Mesendoderm (in vitro differentiated cells): ENCODE measurements at regions not wholly inside any gene's neighbourhood (a gene's known extent, or its start where the extent isn't known, plus 50 kb on each side); places are given as distances from the start of the nearest gene placed in this dataset.

Experiments
- DNase-seq: peaks from one replicate; pipeline ENCODE4 v3.0.0; 2013
- H2AK5ac ChIP-seq: 2 replicates; pipeline ENCODE4 v1.6.1; 2013; ENCODE audit warnings: low read length, inconsistent platforms
- H2BK120ac ChIP-seq: 2 replicates; pipeline ENCODE4 v1.6.1; 2013; ENCODE audit warnings: low read depth, mild to moderate bottlenecking, low read length, moderate library complexity, mixed read lengths
- H2BK15ac ChIP-seq: replicated peaks from 2 replicates; pipeline ENCODE4 v1.6.1; 2013; ENCODE audit warnings: low read depth, mild to moderate bottlenecking, moderate library complexity
- H2BK5ac ChIP-seq: 2 replicates; pipeline ENCODE4 v1.6.1; 2013; ENCODE audit warnings: low read length, inconsistent platforms
- H3K18ac ChIP-seq: 2 replicates; pipeline ENCODE4 v1.6.1; 2013; ENCODE audit warnings: mild to moderate bottlenecking, low read length, mixed read lengths
- H3K23ac ChIP-seq: one replicate; pipeline ENCODE4 v1.6.1; 2013; ENCODE audit warnings: low read length
- H3K27ac ChIP-seq: 2 replicates; pipeline ENCODE4 v1.5.1; 2013; ENCODE audit warnings: low read depth, mild to moderate bottlenecking, inconsistent platforms, low read length, moderate library complexity
- H3K27me3 ChIP-seq: 2 replicates; pipeline ENCODE4 v1.6.1; 2013; ENCODE audit warnings: low read length, control low read depth, mild to moderate bottlenecking, inconsistent platforms; ENCODE audit not compliant: insufficient read depth, poor library complexity
- H3K36me3 ChIP-seq: 2 replicates; pipeline ENCODE4 v1.6.1; 2013; ENCODE audit warnings: low read length, inconsistent platforms; ENCODE audit not compliant: control insufficient read depth, insufficient read depth
- H3K4ac ChIP-seq: one replicate; pipeline ENCODE4 v1.6.1; 2013; ENCODE audit warnings: low read depth, mild to moderate bottlenecking, low read length, moderate library complexity
- H3K4me1 ChIP-seq: 2 replicates; pipeline ENCODE4 v1.6.1; 2013; ENCODE audit warnings: low read depth, low read length, inconsistent platforms; ENCODE audit not compliant: control insufficient read depth
- H3K4me2 ChIP-seq: 2 replicates; pipeline ENCODE4 v1.6.1; 2013; ENCODE audit warnings: low read length
- H3K4me3 ChIP-seq: 2 replicates; pipeline ENCODE4 v1.5.1; 2013; ENCODE audit warnings: mild to moderate bottlenecking, low read length
- H3K56ac ChIP-seq: one replicate; pipeline ENCODE4 v1.6.1; 2013; ENCODE audit warnings: low read length
- H3K79me1 ChIP-seq: 2 replicates; pipeline ENCODE4 v1.6.1; 2013; ENCODE audit warnings: low read length, inconsistent platforms
- H3K79me2 ChIP-seq: 2 replicates; pipeline ENCODE4 v1.6.1; 2013; ENCODE audit warnings: mild to moderate bottlenecking, low read length; ENCODE audit not compliant: control insufficient read depth, insufficient read depth
- H3K9ac ChIP-seq: 2 replicates; pipeline ENCODE4 v1.6.1; 2013; ENCODE audit warnings: low read length, inconsistent platforms
- H4K5ac ChIP-seq: one replicate; pipeline ENCODE4 v1.6.1; 2013; ENCODE audit warnings: low read length
- H4K8ac ChIP-seq: one replicate; pipeline ENCODE4 v1.6.1; 2013; ENCODE audit warnings: low read depth, mild to moderate bottlenecking, control low read depth, low read length, moderate library complexity
- WGBS: extraction: QIAGEN DNeasy Blood & Tissue Kit; methylation state at CpG from one replicate; pipeline ENCODE4 v1.1.7; 2013; ENCODE audit warnings: low lambda C conversion rate, missing lambda C conversion rate; ENCODE audit not compliant: insufficient coverage; ENCODE audit errors: extremely low coverage; 5-methylcytosine and 5-hydroxymethylcytosine counted together

DNA sequence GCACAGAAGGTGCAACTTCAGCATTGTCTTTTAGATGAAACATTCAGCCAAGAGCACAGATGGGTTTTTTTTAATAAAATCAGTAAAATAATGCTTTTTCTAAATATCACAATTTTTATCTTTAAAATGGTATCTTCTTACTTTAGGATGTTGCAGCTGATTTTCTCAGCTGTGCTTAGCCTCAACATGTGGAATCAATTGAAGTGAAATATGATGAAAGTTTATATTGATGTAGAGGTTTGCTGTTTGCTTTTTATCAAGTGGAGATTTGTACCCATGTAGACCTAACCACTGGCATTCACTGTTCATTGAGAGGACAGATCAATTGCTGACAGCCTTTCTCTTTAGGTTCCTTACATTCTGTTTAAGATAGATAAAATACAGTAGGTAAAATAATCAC is 107.8 kb downstream of the CYB561 start:
- H3K4me3 ChIP-seq: no peak overlapping the region
- no peaks in the 10 kb centered on the region for H3K4me1 ChIP-seq
- no peak overlapping the region for H3K23ac ChIP-seq
- H3K9ac ChIP-seq: no peak overlapping the region
- H3K18ac ChIP-seq: no peak overlapping the region
- H3K36me3 ChIP-seq: no peaks in the 10 kb centered on the region
- H2BK5ac ChIP-seq: no peak overlapping the region
- no peak overlapping the region for H3K56ac ChIP-seq
- no peak overlapping the region for H3K4ac ChIP-seq
- no peak overlapping the region for H2AK5ac ChIP-seq
- H4K8ac ChIP-seq: no peak overlapping the region
- H3K27ac ChIP-seq: no peak overlapping the region
- H3K4me2 ChIP-seq: no peak overlapping the region
- H3K79me1 ChIP-seq: no peaks in the 10 kb centered on the region
- H4K5ac ChIP-seq: no peak overlapping the region
- H3K27me3 ChIP-seq: no peaks in the 10 kb centered on the region
- no peak overlapping the region for H2BK15ac ChIP-seq
- DNase-seq: no peak
- no peaks in the 10 kb centered on the region for H3K79me2 ChIP-seq
- no peak overlapping the region for H2BK120ac ChIP-seq

DNA sequence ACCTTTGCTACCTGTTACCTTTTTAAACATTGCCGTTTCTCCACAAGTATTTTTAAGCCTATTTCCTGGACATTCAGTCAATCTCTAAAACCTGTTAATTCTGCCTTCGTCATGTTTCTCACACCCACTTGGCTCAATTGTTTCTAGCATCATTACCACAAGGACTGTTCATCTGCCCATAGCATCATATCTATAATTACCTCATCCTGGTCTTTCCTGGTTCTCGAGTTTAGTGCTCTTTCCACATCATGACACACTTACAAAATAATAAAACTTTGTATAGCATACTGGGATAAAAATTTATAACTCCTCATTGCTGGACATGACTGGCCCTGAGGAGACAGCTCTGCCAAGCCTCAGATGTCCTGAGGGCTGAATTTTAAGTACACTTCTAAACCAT is 104.8 kb downstream of the CYB561 start:
- no peak overlapping the region for H3K4ac ChIP-seq
- H2AK5ac ChIP-seq: no peak overlapping the region
- no peak overlapping the region for H3K9ac ChIP-seq
- H3K23ac ChIP-seq: no peak overlapping the region
- no peaks in the 10 kb centered on the region for H3K36me3 ChIP-seq
- H3K18ac ChIP-seq: no peak overlapping the region
- no CpG with 5 or more reads among the region's 3 CpGs for WGBS
- no peak overlapping the region for H4K8ac ChIP-seq
- H3K79me2 ChIP-seq: no peaks in the 10 kb centered on the region
- no peak for DNase-seq
- H3K4me1 ChIP-seq: no peaks in the 10 kb centered on the region
- no peak overlapping the region for H3K4me3 ChIP-seq
- H3K4me2 ChIP-seq: no peak overlapping the region
- H2BK15ac ChIP-seq: no peak overlapping the region
- no peaks in the 10 kb centered on the region for H3K27me3 ChIP-seq
- H3K56ac ChIP-seq: no peak overlapping the region
- no peaks in the 10 kb centered on the region for H3K79me1 ChIP-seq
- H2BK120ac ChIP-seq: no peak overlapping the region
- H2BK5ac ChIP-seq: no peak overlapping the region
- no peak overlapping the region for H3K27ac ChIP-seq
- no peak overlapping the region for H4K5ac ChIP-seq

DNA sequence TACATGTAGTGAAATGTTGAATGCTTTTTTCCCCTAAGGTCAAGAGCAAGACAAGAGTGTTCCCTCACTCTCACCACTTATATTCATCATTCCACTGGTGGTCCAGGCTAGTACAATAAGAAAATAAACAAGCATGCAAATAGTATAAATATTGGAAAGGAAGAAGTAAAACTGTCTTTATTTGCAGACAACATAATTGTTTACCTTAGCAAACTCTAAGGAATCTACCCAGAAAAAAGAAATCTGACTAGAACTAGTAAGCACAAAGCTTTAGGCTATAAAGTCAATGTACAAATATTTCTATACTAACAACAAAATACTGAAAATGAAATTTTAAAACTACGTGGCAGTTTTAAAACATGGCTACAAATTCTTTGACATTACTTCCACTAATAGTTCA is 101.7 kb downstream of the CYB561 start:
- H3K4me2 ChIP-seq: no peak overlapping the region
- H3K56ac ChIP-seq: no peak overlapping the region
- no peak overlapping the region for H2BK15ac ChIP-seq
- WGBS: no CpG with 5 or more reads among the region's 1 CpG
- no peak overlapping the region for H2AK5ac ChIP-seq
- no peak overlapping the region for H3K27ac ChIP-seq
- H4K5ac ChIP-seq: no peak overlapping the region
- no peak overlapping the region for H3K4ac ChIP-seq
- no peak overlapping the region for H3K23ac ChIP-seq
- H3K79me1 ChIP-seq: no peaks in the 10 kb centered on the region
- no peaks in the 10 kb centered on the region for H3K4me1 ChIP-seq
- H3K9ac ChIP-seq: no peak overlapping the region
- H2BK5ac ChIP-seq: no peak overlapping the region
- no peak overlapping the region for H3K18ac ChIP-seq
- H4K8ac ChIP-seq: no peak overlapping the region
- no peak overlapping the region for H3K4me3 ChIP-seq
- no peaks in the 10 kb centered on the region for H3K36me3 ChIP-seq
- no peak overlapping the region for H2BK120ac ChIP-seq
- no peaks in the 10 kb centered on the region for H3K79me2 ChIP-seq
- DNase-seq: no peak
- no peaks in the 10 kb centered on the region for H3K27me3 ChIP-seq

DNA sequence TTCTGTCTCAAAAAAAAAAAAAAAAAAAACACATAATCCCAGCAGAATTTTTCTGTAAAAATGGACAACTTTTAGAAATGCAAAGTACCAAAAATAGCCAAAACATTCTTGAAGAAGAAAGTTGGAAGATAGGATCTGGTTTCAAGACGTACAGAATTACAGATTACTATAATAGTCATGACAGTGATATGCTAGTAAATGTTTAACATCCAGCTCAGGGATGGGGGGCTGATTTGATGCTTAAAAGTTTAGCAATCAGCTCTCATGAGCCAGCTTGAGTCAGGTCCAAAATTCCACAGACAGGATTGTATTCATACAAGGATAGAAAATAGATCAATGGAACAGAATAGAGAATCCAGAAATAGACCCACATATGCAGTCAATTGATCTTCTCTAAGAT is 100.5 kb downstream of the CYB561 start:
- H4K5ac ChIP-seq: no peak overlapping the region
- H3K23ac ChIP-seq: no peak overlapping the region
- DNase-seq: no peak
- H3K79me2 ChIP-seq: no peaks in the 10 kb centered on the region
- no peak overlapping the region for H4K8ac ChIP-seq
- H3K79me1 ChIP-seq: no peaks in the 10 kb centered on the region
- no peaks in the 10 kb centered on the region for H3K27me3 ChIP-seq
- H3K56ac ChIP-seq: no peak overlapping the region
- no peak overlapping the region for H3K4me3 ChIP-seq
- no peaks in the 10 kb centered on the region for H3K36me3 ChIP-seq
- H2AK5ac ChIP-seq: no peak overlapping the region
- H3K18ac ChIP-seq: no peak overlapping the region
- no peak overlapping the region for H3K9ac ChIP-seq
- no peak overlapping the region for H3K4me2 ChIP-seq
- H2BK120ac ChIP-seq: no peak overlapping the region
- no peak overlapping the region for H3K27ac ChIP-seq
- no CpG with 5 or more reads among the region's 1 CpG for WGBS
- no peak overlapping the region for H2BK15ac ChIP-seq
- H3K4ac ChIP-seq: no peak overlapping the region
- H3K4me1 ChIP-seq: no peaks in the 10 kb centered on the region
- no peak overlapping the region for H2BK5ac ChIP-seq

DNA sequence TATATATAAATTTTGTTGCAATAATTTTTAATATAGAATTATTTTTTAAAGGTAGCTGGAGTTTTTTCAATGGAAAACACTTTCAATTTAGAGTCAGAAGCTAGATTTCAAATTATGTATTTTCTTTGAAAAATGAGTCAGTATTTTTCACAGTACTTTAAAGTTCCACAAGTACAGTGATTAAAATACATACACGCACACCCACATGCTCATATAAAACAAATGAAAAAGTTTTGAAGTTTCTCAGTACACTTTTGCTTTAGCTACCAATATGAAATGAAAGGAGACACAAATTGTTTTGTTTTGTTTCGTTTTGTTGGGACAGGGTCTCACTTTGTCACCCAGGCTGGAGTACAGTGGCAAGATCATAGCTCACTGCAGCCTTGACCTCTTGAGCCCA is 98.6 kb downstream of the CYB561 start:
- H2BK15ac ChIP-seq: no peak overlapping the region

DNA sequence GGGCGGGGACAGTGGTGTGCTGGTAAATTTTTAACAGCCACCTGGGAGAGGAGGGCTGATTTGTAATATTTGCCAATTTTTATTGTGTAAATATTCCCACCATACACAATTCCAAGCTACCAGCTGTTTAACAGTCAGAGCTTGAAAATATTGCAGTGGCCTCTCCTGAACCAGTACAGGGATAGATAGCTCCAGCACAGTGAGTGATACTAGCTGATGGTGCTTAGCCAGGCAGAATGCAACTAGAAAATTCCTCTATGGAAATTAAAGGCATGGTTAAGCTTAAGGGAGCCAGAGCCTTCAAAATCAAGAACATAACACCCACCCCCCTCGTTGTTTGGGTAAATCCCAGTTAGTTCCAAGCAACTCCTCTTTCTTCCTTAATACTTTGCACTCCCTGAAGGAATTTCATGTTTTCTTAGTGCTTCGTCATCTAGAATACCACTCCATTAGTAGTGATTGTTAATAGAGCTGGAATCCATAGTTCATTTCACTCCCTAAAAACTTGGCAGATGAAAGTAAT is 96.6 kb downstream of the CYB561 start:
- H3K4me1 ChIP-seq: no peaks in the 10 kb centered on the region
- no peaks in the 10 kb centered on the region for H3K36me3 ChIP-seq
- H3K56ac ChIP-seq: no peak overlapping the region
- no peak overlapping the region for H3K9ac ChIP-seq
- H2BK15ac ChIP-seq: no peak overlapping the region
- H3K4me3 ChIP-seq: no peak overlapping the region
- no peak overlapping the region for H2BK5ac ChIP-seq
- H4K8ac ChIP-seq: no peak overlapping the region
- H3K27ac ChIP-seq: no peak overlapping the region
- DNase-seq: no peak
- no CpG with 5 or more reads among the region's 3 CpGs for WGBS
- no peaks in the 10 kb centered on the region for H3K79me2 ChIP-seq
- H3K4me2 ChIP-seq: no peak overlapping the region
- peak overlapping the region; percentile 9 for H3K18ac ChIP-seq
- H2BK120ac ChIP-seq: no peak overlapping the region
- no peak overlapping the region for H2AK5ac ChIP-seq
- no peaks in the 10 kb centered on the region for H3K79me1 ChIP-seq
- no peak overlapping the region for H3K4ac ChIP-seq
- H3K27me3 ChIP-seq: no peaks in the 10 kb centered on the region
- no peak overlapping the region for H4K5ac ChIP-seq
- no peak overlapping the region for H3K23ac ChIP-seq

More for the DNA sequence above, 98.6 kb downstream of the CYB561 start:
- no peaks in the 10 kb centered on the region for H3K36me3 ChIP-seq
- no peak overlapping the region for H3K18ac ChIP-seq
- no peak overlapping the region for H4K8ac ChIP-seq
- H3K79me2 ChIP-seq: no peaks in the 10 kb centered on the region
- no peak overlapping the region for H3K27ac ChIP-seq
- H3K9ac ChIP-seq: no peak overlapping the region
- no peak overlapping the region for H3K56ac ChIP-seq
- no peak overlapping the region for H2BK5ac ChIP-seq
- no peak overlapping the region for H4K5ac ChIP-seq
- no peak overlapping the region for H3K4ac ChIP-seq
- H3K4me1 ChIP-seq: no peaks in the 10 kb centered on the region
- DNase-seq: no peak
- no peak overlapping the region for H3K23ac ChIP-seq
- H2BK120ac ChIP-seq: no peak overlapping the region
- no peaks in the 10 kb centered on the region for H3K79me1 ChIP-seq
- no peak overlapping the region for H2AK5ac ChIP-seq
- no peak overlapping the region for H3K4me2 ChIP-seq
- H3K27me3 ChIP-seq: no peaks in the 10 kb centered on the region
- H3K4me3 ChIP-seq: no peak overlapping the region
- no CpG with 5 or more reads among the region's 2 CpGs for WGBS
